Gastroesophageal sphincter (tissue), 3 donors: ENCODE measurements at regions not wholly inside any gene's neighbourhood (a gene's known extent, or its start where the extent isn't known, plus 50 kb on each side); places are given as distances from the start of the nearest gene placed in this dataset.

Source experiments
- POLR2A ChIP-seq, 2 donors: fragments of 450-650 bp; IDR thresholded peaks; one replicate each; pipeline ENCODE4 v1.6.1; 2017; ENCODE audit warnings: antibody characterized with exemption in 2 of 2, mild to moderate bottlenecking in 2 of 2, moderate library complexity in 1 of 2
- POLR2AphosphoS5 ChIP-seq: sonication (generic); formaldehyde crosslinking; IDR thresholded peaks from one replicate; pipeline ENCODE4 v1.6.1; 2017; ENCODE audit warnings: antibody characterized with exemption
- TF ChIP-seq, protein P1 (sequence below), 4 experiments: fragments of 200-600 bp in 2 of 4; fragments of 450-650 bp in 2 of 4; sonication (generic) in 1 of 4; IDR thresholded peaks; one replicate each; pipeline ENCODE4 v1.5.1; 2017 to 2019; ENCODE audit warnings: antibody characterized with exemption in 4 of 4, mild to moderate bottlenecking in 2 of 4, moderate library complexity in 2 of 4

DNA sequence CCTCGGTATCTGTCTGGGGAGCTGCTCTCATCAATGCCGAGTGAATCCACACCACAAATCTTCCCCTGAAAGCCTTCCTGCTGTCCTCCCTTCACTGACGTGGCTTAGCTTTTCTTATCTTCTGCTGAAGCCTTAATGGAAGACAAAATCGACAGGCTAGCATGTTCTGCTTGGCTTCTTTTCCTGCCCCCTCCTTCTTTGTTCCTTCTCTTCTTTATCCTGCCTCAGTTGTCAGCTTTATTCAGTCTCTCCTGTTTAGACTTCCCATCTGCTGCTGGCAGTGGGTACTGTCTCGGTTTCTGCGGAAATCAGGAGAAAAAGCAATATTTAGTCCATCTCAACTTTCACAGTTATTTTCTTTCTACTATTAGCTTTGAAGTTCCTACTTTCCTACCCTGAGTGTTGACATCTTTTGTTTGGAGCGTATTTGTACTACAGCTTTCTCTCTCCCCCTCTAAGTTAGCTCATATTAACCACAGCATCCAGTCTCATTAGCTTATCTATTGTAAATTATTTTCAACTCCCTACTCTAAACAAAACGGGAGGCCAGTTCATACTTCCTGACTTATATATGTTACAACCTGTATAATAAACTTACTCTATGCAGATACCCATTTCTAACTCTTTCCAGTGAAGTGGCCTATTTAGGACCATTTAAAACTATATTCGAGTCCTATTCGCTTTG, 226.0 kb downstream of the DACT1 start:
- TF ChIP-seq POLR2A (IDR thresholded peaks at IDR 0.05), result no peak
- TF ChIP-seq, protein P1, sequence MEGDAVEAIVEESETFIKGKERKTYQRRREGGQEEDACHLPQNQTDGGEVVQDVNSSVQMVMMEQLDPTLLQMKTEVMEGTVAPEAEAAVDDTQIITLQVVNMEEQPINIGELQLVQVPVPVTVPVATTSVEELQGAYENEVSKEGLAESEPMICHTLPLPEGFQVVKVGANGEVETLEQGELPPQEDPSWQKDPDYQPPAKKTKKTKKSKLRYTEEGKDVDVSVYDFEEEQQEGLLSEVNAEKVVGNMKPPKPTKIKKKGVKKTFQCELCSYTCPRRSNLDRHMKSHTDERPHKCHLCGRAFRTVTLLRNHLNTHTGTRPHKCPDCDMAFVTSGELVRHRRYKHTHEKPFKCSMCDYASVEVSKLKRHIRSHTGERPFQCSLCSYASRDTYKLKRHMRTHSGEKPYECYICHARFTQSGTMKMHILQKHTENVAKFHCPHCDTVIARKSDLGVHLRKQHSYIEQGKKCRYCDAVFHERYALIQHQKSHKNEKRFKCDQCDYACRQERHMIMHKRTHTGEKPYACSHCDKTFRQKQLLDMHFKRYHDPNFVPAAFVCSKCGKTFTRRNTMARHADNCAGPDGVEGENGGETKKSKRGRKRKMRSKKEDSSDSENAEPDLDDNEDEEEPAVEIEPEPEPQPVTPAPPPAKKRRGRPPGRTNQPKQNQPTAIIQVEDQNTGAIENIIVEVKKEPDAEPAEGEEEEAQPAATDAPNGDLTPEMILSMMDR (IDR thresholded peaks at IDR 0.05), result no peak
- no peak for TF ChIP-seq POLR2AphosphoS5
